DOHH2 (cell line): ENCODE measurements at regions not wholly inside any gene's neighbourhood (a gene's known extent, or its start where the extent isn't known, plus 50 kb on each side); places are given as distances from the start of the nearest gene placed in this dataset.

Experiments
- CTCF ChIP-seq: fragments of 200-600 bp; sonication (generic); IDR thresholded peaks from one replicate; pipeline ENCODE4 v1.5.1; 2014; ENCODE audit warnings: antibody characterized with exemption, mild to moderate bottlenecking, low read depth, low read length; ENCODE audit not compliant: poor library complexity, severe bottlenecking
- EZH2phosphoT487 ChIP-seq: fragments of 200-600 bp; sonication (generic); IDR thresholded peaks from 2 replicates; pipeline ENCODE4 v1.6.1; 2017; ENCODE audit warnings: borderline replicate concordance, mild to moderate bottlenecking, antibody characterized with exemption, low read length, moderate library complexity, mixed read lengths

GRCh38 chr14:97748616-97749015 is 951.4 kb downstream of the VRK1 start:
- TF ChIP-seq CTCF (no peak), EZH2phosphoT487 (no peak)
